Suppressor macrophage treated with lipopolysaccharide for 4 hours (primary cell): ENCODE measurements at regions not wholly inside any gene's neighbourhood (a gene's known extent, or its start where the extent isn't known, plus 50 kb on each side); places are given as distances from the start of the nearest gene placed in this dataset.
"Not testable (repeated sequence)": the region's sequence is repeated elsewhere in the genome, so short reads cannot be mapped to it uniquely, and the experiment has no call there.

Experiments
- DNase-seq: peaks from one replicate; pipeline ENCODE4 v3.0.0-alpha.2; 2020

DNA sequence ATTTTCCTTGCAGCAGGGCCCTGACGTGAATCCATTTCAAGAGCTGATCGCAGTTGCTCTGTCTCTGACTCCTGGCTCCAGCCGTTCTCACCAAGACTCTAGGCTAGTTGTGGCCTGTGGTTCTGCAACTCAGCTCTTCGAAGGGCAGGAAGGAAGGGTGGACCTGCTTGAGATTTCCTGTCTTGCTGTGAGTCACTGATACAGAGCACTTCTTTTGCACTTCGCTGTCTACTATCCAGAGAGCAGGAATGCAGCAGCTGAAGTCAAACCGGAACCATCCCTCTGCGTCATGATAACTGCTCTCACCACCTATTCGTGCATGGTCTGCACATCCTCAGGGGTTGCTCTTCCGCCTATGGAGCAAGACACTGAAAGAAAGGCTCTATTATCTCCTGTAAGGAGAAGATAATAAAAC lies 59.7 kb downstream of the RAP2B start:
- DNase-seq, result peak; percentile 85

DNA sequence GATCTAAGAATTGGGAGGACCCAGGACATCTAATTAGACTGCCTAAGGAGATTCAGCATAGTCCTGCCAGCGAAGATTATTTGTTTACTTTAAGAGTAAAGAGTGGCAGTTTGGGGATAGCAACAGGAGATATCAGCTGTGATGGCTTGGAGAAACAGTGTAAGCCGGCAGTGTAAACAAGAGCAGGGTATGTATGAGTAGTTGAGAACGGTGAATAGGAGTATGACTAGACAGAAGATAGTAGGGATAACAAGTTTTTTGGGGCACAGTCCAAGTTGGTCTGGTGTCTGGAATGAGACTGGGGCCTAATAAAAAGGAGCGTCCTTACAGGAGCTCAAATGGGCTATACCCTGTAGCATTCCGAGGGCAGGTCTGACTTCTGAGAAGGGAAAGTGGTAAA lies 64.9 kb downstream of the RAP2B start:
- DNase-seq, result not testable (repeated sequence)

DNA sequence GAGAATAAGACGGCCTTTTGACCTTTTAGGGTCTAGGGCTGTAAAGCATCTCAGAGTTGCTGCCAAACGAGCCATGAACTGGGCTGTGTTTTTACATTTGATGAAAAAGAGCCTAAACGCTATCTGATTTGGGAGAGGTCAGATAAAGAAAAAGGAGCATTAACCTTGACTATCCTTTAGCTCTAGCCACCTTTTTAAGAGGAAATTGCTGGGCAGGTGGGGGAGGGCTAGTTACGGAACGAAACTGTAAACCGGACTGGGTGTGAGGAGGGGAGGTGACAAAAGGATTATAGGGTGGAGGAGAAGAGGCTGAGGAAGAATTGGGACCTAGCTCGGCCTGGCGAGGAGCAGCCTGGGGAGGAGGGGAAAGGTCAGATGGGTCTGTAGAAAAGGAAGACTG lies 68.4 kb downstream of the RAP2B start:
- DNase-seq, result not testable (repeated sequence)

DNA sequence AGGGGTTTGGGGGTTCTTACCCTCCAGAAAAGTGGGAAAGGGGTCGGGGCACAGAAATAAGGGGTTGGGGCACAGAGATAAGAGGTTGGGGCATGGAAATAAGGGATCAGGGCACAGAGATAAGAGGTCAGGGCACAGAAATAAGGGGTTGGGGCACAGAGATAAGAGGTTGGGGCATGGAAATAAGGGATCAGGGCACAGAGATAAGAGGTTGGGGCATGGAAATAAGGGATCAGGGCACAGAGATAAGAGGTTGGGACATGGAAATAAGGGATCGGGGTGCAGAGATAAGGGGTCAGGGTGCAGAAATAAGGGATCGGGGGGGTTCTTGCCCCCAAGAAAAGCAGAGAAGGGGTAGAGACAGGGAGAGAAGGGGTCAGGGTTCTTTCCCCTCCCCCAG lies 69.2 kb downstream of the RAP2B start:
- not testable (repeated sequence) for DNase-seq

DNA sequence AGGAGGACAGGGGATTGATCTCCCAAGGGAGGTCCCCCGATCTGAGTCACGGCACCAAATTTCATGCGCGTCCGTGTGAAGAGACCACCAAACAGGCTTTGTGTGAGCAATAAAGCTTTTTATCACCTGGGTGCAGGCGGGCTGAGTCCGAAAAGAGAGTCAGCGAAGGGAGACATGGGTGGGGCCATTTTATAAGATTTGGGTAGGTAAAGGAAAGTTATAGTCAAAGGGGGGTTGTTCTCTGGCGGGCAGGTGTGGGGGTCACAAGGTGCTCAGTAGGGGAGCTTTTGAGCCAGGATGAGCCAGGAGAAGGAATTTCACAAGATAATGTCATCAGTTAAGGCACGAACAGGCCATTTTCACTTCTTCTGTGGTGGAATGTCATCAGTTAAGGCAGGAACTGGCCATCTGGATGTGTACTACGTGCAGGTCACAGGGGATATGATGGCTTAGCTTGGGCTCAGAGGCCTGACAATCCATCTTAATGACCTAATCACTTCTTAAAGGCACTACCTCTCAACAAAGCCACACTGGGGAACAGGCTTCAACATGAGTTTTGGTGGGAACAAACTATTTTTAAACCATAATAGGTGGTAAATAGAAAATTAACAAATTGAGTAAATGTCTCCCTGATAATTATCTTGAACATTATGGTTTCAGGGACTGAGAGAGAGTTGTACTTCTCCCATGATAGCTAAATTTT lies 70.2 kb downstream of the RAP2B start:
- DNase-seq, result not testable (repeated sequence)

DNA sequence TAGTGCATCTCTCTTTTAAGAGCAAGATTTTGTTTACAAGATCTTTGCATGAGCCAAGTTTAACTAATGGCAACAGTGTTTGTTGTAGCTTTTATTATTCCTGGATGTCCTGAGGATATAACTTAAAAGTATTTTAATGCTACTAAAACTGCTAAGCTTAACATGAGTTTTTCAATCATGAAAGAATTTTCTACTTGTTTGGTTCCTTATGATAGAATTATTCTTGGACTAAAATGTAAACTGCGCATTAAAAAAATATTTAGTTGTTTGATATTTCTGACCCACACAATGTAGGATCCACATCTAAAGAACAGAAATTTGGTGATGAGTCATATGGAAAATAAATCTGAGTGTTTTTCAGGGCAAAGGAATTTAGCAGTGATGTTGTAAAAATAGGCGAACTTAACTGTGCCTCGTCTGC lies 70.8 kb downstream of the RAP2B start:
- DNase-seq, result no peak

DNA sequence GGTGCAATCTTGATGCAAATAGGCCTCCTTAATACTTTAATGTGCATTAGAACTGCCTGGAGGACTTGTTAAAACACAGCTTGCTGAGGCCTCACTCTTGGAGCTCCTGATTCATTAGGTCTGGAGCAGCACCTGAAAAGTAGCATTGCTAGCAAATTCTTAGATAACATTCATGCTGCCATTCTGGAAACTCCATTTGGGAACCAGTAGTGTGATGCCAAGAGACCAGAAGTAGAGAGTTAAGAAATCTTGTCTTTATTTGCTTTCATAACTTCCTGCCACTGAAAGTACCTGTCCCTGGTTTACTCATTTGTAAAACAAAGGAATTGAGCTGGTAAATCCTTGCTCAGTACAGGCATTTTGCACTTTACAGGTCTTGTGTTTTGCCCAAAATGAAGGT lies 72.0 kb downstream of the RAP2B start:
- DNase-seq, result no peak

DNA sequence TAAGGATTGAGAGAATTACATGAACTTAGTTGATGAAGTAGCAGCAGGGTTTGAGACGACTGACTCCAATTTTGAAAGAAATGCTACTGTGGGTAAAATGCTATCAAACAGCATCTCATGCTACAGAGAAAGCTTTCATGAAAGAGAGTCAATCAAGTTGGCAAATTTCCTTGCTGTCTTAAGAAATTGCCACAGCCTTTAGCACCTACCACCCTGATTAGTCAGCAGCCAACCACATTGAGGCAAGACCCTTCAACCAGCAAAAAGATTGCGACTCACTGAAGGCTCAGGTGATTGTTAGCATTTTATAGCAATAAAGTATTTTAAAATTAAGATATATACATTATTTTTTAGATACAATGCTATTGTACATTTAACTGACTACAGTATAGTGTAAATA lies 80.9 kb downstream of the RAP2B start:
- DNase-seq, result no peak

DNA sequence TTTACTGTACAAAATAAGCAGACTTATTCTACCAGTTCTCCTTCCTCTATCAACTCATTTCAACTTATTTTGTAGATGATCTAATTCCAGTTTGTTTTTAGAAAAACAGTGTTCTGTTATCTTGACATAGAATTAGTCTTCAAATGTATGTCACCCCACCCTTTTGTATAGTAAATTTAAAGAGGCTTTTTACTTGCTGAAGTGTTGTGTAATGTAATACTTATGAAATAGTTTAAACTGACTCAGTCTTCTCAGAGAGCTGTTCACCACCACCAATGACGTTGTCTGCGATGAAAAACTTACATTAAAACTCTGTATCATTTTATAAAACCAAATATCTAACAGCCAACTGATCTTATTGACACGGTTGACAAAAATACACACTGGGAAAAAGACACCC lies 82.9 kb downstream of the RAP2B start:
- DNase-seq, result peak; percentile 72

DNA sequence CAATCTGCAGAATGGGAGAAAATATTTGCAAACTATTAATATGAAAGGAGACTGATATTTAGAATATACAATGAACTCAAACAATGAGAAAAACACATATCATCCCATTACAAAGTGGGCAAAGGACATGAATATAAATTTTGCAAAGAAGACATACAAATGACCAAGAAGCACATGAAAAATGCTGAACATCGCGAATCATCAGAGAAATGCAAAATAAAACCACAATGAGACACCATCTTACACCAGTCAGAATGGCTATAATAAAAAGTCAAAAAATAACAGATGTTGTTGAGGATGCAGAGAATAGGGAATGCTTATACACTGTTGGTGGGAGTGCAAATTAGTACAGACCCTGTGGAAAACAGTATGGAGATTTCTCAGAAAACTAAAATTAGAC lies 83.6 kb downstream of the RAP2B start:
- peak; percentile 29 for DNase-seq

DNA sequence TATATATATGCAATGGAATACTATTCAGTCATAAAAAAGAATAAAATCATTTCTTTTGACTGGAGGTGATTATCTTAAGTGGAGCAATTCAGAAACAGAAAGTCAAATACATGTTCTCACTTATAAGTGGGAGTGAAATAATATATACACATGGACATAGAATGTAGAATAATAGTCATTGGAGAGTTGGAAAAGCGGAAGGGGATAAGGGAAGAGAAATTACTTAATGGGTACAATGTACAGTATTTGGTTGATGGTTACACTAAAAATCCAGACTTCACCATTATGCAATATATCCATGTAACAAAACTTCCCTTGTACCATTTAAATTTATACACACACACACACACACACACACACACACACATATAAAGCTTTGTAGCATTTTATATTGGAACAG lies 84.3 kb downstream of the RAP2B start:
- peak; percentile 77 for DNase-seq

DNA sequence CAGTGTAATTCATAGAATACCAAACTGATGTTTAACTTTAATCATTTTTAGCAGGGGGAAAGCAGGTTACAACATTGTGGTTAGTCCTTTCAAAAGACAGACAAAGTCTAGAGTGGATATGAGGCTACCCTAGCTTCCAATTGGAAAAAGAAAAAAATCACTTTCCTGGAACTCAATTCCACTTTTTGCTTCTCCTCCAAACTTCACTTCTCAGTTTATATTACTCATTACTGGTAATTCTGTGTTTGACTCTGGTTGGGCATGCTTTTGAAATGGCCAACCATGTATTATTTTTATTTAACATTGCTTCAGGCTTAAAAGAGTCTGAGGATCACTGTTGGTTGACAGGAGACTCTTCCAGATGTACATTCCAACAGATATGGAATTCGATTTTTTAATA lies 84.8 kb downstream of the RAP2B start:
- DNase-seq, result peak; percentile 71

DNA sequence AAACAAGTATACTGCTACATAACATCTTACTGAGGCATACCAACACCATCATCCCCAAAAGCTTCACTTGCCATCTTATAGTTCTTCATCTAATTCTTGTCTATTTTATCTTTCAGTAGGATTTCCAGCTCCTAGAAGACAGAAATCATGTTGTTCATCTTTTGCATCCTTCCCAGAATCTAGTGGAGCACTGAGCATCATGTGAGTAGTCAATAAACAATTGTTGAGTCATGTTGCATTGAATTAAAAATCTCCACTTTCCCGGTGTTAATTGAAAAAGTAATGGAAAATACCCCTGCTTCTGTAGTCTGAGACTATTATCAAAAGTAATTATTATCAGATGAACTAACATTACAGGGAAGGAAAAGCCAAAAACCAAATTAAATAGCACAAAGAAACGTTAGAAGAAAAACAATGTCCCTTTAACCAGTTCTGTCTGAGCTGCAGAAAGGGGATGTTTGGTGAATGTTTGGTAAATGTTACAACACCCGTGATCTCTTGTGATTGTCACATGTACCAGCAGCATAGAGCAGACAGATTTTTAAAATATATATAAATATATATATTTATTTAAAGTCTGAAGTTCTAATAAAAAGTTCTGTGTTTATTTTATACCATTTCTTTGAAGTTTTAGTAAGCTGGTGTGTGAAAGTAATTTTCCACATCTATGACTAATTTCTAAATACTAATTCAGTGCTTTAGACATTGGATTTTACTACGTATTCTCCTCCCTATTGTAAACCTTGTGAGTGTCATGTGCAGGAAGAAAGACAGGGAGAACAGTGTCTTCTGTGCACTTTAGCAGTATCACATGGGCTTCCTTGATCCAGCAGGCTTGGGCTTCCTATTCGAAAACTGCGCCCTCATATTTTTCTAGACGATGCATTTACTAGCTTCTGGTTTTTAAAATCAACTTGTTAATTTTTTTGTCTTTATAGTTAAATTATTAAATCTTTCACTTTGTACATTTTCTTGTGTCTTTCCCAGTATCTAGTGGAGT lies 85.6 kb downstream of the RAP2B start:
- peak; percentile 74 for DNase-seq

DNA sequence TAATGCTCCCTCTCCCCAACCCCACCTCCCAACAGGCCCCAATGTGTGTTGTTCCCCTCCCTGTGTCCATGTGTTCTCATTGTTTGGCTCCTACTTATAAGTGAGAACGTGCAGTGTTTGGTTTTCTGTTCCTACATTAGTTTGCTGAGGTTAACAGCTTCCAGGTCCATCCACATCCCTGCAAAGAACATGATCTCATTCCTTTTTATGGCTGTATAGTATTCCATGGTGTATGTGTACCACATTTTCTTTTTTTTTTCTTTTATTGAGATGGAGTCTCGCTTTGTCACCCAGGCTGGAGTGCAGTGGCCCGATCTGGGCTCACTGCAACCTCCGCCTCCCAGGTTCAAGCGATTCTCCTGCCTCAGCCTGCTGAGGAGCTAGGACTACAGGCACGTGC lies 86.8 kb downstream of the RAP2B start:
- DNase-seq, result not testable (repeated sequence)

DNA sequence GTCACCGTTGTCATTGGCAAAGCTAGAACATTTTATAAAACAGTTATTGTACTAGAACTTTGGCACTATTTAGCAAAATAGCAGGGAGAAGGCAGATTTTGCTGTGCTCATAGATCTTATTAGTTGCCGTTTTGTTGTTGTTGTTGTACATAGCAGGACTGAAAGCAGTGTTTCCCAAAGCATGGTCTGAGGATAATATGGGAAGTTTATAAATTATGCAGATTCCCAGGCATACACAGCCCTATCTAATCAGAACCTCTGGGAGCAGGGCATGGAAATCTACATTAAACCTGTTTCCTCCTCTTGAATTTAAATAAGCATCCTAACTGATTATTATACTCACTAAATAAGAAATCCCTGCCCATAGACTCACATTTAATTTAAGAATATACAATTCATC lies 87.9 kb downstream of the RAP2B start:
- DNase-seq, result no peak

DNA sequence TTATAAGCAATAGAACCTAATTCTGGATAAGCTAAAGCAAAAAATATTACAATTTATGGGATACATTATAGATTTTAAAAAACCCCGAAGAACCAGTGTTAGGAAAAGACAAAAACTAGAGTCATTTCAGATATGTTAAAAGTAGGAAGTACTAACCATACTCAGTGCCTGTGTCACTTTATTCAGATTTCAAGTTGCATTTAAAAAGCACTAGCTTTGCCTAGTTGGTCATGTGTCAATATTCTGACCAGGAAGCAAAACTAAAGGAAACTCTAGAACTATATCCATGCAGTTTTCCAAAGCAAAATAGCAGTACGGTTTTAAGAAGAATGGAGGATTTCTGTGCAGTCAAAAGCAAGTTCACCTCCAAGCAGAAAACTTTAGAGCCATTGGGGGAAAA lies 88.4 kb downstream of the RAP2B start:
- peak; percentile 57 for DNase-seq

DNA sequence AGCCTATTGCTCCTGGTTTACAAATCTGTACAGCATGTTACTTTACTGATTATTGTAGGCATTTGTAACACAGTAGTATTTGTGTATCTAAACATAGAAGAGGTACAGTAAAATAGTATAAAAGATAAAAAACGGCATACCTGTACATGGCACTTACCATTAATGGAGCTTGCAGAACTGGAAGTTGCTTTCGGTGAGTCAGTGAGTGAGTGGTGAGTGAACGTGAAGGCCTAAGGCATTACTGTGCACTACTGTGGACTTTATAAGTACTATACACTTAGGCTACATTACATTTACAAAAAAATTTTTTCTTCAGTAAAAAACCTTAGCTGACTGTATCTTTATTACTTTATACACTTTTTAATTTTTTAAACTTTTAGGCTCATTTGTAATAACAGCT lies 90.9 kb downstream of the RAP2B start:
- no peak for DNase-seq

DNA sequence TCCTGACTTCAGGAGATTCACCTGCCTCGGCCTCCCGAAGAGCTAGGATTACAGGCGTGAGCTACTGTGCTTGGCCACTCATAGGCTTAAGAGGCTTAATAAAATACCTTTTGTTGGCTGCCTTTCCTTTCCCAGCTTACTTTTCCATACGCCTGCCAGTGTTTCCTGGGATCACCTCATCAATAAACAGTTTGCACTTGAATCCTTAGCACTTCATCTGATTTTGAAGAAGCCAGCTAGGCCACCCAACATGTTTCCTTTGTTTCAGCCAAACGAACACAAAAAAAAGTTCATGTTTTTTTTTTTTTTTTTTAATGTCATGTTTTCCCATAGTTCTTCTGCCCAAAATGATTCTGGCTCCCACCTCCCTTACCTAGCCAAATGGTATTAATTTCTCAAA lies 92.3 kb downstream of the RAP2B start:
- no peak for DNase-seq

DNA sequence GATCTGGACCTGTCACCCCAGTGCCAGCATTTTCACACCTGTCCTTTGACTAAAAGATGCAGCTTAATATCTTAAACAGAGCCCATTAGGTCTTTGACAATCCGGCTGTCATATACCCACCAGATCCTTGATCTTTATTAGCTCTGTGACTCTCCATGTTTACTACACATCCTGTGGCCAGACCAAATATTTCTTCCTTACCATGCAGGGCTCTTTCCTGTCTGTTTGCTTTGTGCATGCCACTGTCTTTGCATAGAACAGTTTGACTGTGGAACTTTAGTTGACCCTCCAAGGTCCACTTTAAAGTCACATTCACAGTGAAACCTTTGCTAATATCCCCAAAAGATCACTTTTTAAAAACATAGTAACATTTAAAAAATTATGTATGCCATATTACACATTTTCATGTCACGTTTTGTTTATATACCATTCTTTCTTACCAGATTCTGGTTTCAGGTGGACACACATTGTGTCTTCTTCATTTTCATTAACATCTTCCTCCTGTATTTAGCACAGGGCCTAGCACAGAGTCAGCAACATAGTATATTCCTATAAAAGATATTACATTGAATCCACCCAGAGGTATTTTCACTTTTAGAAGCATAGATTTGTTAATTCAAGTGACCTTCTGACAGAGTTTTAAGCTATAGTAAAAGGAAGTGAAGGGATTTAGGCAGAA lies 95.8 kb downstream of the RAP2B start:
- DNase-seq, result no peak

DNA sequence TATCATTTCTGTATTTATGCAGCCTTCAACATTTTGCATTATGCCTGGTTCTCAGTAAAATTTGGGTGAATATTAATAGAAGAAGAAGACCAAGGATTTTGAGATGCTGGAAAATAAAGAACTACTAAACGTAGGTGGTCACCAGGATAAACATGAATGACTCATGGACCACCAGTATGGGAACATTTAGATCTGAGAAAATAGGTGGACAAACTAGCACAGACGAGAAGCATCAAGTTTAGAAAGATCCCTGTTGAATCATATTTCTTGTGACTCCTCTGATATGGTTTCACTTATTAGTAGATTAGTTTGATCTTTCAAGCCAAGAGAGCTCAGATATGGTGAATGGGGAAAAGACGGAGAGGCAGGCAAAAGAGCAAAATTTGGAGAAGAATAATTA lies 97.9 kb downstream of the RAP2B start:
- no peak for DNase-seq

DNA sequence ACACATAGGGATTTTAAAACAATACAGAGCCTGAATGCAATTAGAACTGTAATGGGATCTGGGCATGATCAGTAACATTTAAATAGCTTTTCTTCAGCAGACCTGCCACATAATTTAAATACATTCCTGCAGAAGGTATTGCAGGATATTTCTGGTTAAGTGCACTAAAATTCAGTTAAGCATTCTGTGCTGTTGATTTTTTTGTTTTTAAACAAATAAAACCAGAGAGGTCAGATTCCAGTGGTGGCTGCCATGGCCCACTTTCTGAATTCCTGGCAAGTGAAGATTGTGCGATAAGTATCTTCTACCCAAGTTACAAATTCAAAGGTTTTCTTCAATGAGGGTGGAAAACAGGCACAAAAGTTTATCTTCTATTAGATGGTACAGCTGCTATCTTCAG lies 98.7 kb downstream of the RAP2B start:
- DNase-seq, result no peak

DNA sequence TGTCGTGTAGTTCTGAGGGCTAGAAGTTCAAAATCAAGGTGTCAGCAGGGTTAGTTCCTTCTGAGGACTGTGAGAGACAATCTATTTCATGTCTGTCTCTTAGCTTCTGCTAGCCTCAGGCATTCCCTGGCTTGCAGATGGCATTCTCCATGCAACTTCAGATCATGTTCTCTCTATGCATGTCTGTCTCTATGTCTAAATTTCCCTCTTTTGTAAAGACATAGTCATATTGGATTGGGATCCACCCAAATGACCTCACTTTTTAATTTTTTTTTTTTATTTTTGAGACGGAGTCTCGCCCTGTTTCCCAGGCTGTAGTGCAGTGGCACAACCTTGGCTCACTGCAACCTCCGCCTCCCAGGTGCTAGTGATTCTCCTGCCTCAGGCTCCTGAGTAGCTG lies 104.6 kb downstream of the RAP2B start:
- DNase-seq, result no peak

DNA sequence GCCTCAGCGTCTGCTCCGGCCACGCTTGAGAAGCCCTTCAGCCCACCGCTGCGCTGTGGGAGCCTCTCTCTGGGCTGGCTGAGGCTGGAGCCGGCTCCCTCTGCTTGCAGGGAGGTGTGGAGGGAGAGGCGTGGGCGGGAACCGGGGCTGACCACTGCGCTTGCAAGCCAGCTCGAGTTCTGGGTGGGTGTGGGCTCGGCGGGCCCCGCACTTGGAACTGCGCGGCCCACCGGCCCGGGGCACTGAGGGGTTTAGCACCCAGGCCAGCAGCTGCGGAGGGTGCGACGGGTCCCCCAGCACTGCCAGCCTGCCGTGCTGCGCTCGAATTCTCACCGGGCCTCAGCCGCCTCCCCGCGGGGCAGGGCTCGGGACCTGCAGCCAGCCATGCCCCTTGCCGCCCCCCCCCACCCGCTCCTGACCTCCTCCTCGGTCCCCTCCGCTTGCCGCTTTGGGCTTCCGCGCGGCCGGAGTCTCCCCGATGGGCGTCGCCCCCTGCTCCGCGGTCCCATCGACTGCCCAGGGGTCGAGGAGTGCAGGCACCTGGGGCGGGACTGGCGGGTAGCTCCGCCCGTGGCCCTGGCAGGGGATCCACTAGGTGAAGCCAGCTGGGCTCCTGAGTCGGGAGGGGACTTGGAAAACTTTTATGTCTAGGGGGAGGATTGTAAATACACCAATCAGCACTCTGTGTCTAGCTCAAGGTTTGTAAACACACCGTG lies 106.7 kb downstream of the RAP2B start:
- no peak for DNase-seq
